ENCODE measurements at regions not wholly inside any gene's neighbourhood (a gene's known extent, or its start where the extent isn't known, plus 50 kb on each side); places are given as distances from the start of the nearest gene placed in this dataset.
"Not testable (repeated sequence)": the region's sequence is repeated elsewhere in the genome, so short reads cannot be mapped to it uniquely, and the experiment has no call there.

GRCh38 chr12:19778797-19779196 lies 339.5 kb downstream of the AEBP2 start:
- no peak for ATAC-seq

- no peak for ATAC-seq
Measured at GRCh38 chr12:19779395-19780056, 340.2 kb downstream of the AEBP2 start.

DNA sequence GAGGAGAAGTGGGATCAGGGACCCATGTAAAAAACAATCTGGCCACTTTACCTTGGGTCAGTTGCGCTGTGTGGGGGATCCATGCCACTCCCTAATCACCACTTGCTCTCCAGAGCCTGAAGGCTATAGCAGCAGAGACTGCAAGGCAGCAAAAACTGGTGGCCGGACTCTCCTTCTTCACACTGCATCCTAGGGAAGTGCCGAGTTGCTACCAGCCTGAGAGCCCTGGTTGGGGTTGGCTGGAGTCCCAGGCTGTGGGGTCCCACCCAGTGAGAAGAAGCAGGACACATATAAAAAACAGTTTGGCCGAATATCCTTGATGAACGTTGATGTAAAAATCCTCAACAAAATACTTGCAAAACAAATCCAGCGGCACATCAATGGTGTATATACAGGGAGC lies 341.2 kb downstream of the AEBP2 start:
- no peak for ATAC-seq

DNA sequence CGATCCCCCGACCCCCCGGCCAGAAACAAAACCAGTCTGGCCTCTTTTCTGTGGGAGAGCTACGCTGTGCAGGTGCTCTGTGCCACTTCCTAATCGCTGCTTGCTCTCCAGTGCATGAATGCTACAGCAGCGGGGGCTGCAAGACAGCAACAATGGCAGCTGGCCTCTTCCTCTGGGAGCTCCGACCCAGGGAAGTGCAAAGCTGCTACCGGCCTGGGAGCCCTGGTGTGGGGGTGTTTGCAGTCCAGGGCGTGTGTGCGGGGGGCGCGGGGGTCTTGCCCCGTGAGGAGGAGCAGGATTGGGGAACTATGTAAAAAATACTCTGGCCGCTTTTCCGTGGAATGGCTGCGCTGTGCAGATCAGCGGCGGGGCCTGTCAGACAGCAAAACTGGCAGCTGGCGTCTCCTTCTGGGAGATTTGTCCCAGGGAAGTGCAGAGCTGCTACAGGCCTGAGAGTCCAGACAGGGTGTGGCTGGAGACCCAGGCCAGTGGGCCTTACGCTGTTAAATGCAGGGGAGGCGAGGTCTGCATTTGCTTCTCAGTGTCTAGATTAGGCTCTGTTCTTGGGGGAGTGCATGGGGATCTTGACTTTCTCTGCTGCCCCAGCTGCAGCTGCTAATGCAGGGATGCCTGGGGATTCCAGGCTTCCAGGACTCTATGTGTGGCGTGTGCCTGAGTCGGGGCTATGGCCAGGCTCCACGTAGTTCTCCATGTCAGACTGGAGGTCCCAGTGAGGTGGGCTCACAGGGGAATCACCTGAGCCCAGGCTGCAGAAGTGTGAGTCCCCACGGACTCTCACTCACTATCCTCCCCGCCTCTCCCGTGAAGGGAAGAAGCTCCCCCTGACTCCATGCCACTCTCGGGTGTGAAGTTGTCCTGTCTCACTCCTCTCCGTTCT lies 344.5 kb downstream of the AEBP2 start:
- no peak for ATAC-seq

- no peak for ATAC-seq
Measured at GRCh38 chr12:19792028-19792427, 352.7 kb downstream of the AEBP2 start.

DNA sequence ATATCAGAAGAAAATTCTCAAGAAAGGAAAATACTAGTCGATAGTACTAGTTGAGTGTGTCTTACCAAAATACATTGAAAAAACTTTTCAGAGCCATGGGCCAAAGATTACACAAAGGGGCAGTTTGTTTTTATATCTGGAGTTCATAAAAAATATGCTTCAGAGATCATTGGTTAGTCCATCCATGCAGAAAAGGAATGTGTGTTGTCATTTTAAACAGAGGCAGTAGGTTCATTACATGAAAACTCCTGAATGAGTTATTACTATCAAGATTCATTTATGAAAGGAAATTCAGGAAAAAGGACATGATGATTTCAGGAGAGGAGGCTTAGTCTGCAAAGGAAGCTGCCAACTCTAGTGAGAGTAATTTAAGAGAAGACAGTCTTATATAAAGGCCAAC lies 354.8 kb downstream of the AEBP2 start:
- ATAC-seq = no peak

- no peak for ATAC-seq
Measured at GRCh38 chr12:19799216-19799615, 359.9 kb downstream of the AEBP2 start.

- no peak for ATAC-seq
Measured at GRCh38 chr12:19799895-19800602, 360.8 kb downstream of the AEBP2 start.

GRCh38 chr12:19800884-19801283 lies 361.6 kb downstream of the AEBP2 start:
- ATAC-seq = peak; percentile 25

DNA sequence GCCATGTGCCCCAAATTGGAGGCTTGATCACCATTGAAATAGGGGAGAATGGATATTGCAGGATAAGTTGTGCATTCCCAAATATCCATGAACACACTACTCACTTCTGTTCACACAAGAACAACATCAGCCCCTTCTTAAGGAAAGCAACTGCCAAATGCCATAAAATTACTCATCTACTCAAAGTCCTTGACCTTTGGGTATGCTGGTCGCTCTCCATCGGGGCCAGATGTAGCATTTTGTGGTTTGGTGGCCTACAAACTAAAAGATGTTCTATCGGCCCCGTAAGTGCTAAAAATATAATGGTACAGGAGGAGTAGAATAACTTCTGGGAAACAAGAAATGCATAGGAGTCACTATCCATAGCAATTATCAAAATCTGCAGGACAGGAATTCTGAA lies 362.6 kb downstream of the AEBP2 start:
- ATAC-seq = no peak

GRCh38 chr12:19802915-19803314 lies 363.6 kb downstream of the AEBP2 start:
- ATAC-seq = no peak

DNA sequence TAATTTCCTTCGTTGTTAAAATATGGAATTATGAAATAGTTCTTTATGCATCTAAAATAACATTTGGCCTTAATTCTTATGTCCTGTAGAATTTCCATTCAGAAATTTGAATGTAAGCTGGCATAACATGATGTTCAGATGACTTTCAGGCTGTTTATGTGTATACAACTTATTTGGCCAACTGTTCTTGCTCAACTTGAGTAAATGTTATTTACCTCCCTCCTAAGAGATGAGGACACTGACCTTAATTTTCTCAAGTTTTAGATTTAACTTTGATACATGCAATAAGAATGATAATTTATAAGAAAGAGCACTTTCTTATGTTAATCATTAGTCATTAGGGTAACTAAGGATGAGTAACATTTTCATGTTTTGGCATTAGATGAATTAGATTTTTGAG lies 365.4 kb downstream of the AEBP2 start:
- no peak for ATAC-seq

DNA sequence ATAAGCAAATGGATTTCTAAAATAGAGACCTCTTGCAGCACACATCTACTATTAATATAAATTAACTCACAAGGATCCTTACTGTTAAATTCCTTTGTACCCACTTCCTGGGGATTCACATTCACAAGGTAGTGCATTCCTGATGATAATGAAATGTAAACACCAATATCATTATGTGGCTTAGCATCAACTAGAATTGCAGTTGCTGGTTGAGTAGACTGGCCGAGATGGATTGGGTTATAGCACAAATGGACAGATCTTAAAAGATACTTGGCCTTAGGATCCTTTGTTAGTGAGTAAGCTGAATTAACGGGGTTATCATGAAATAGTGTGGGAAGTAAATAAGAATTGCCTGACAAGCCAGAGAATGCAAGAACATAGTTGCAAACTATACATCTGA lies 369.1 kb downstream of the AEBP2 start:
- no peak for ATAC-seq

GRCh38 chr12:19810213-19810612 lies 370.9 kb downstream of the AEBP2 start:
- no peak for ATAC-seq

- no peak for ATAC-seq
Measured at GRCh38 chr12:19811922-19812321, 372.6 kb downstream of the AEBP2 start.

- ATAC-seq = no peak
Measured at GRCh38 chr12:19819231-19819630, 379.9 kb downstream of the AEBP2 start.

DNA sequence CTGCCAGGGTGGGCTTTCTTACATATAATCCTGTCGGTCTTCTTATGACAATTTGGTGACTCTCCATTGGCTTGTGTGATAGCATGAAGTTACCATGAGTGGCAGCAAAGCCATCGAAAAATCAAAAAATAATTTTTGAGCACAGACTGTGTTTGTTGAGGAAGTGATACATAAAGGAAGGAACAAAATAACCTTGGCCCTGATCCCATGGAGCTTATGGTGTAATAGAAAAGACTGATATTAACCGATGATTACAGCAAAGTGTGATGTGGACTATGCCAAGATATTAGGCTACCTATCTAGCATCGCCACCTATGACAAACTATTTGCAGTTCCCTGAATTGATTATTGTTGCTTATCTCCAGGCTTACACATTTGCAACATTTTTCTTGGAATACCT lies 383.2 kb downstream of the AEBP2 start:
- no peak for ATAC-seq

GRCh38 chr12:19823326-19823725 lies 384.0 kb downstream of the AEBP2 start:
- ATAC-seq = not testable (repeated sequence)

GRCh38 chr12:19826980-19827550 lies 387.8 kb downstream of the AEBP2 start:
- ATAC-seq = no peak

GRCh38 chr12:19829100-19829853 lies 390.0 kb downstream of the AEBP2 start:
- no peak for ATAC-seq

GRCh38 chr12:19830446-19830845 lies 391.2 kb downstream of the AEBP2 start:
- ATAC-seq = no peak

DNA sequence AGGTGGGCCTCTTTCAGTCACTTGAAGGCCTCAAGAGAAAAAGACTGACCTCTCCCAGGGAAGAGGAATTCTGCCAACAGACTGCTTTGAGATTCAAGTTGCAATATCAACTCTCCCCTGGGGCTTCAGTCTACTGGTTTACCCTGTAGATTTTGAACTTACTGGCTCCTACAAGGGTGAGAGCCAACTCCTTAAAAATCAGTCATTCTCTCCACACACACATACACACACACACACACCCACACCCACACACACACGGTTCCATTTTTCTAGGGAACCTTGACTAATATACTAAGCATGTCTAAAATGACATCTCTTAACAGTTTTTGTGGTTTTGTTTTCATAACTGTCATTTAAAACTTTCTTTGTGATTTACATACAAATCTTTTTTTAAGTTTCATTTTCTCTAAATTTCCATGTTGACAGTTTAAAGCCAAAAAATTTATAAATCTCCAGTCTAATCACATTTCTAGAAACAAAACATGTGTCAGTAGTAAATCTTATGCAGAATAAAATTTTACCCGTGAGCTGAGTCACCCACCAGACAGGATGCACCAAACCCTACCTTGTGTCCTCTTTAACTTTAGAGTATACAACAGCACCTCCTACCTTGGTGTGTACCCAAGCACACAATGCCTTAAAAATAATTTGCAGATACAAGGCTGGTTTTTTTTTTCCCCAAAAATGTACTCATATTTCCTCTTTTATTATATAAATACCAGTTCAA lies 394.6 kb downstream of the AEBP2 start:
- ATAC-seq = no peak

Measured in esophagus mucosa (tissue), 1 donor.